HG03045 (cell line): ENCODE measurements at regions not wholly inside any gene's neighbourhood (a gene's known extent, or its start where the extent isn't known, plus 50 kb on each side); places are given as distances from the start of the nearest gene placed in this dataset.

ENCODE experiments used
- ATAC-seq: cut with Tn5 transposase; IDR thresholded peaks from one replicate; pipeline ENCODE4 v1.9.1; 2021; ENCODE audit warnings: mild to moderate bottlenecking, moderate library complexity; ENCODE audit not compliant: unreplicated experiment

GRCh38 chr18:45556222-45556621 lies 59.1 kb upstream of the SLC14A2 start:
- ATAC-seq = no peak

GRCh38 chr18:45557287-45557686 lies 58.0 kb upstream of the SLC14A2 start:
- ATAC-seq = no peak

- no peak for ATAC-seq
Observed at GRCh38 chr18:45557779-45558178, 57.5 kb upstream of the SLC14A2 start.

- ATAC-seq = no peak
Observed at GRCh38 chr18:45559258-45559657, 56.0 kb upstream of the SLC14A2 start.

GRCh38 chr18:45560870-45561269 lies 54.4 kb upstream of the SLC14A2 start:
- no peak for ATAC-seq

GRCh38 chr18:45562567-45563479 lies 52.5 kb upstream of the SLC14A2 start:
- ATAC-seq = no peak

GRCh38 chr18:45565280-45565970 lies 49.9 kb upstream of the SLC14A2 start:
- no peak for ATAC-seq
